Neural progenitor cell (in vitro differentiated cells): ENCODE measurements at regions not wholly inside any gene's neighbourhood (a gene's known extent, or its start where the extent isn't known, plus 50 kb on each side); places are given as distances from the start of the nearest gene placed in this dataset.

Source experiments
- EZH2phosphoT487 ChIP-seq: fragments of 200-600 bp; sonication (generic); IDR thresholded peaks from 2 replicates; pipeline ENCODE4 v1.6.1; 2017; ENCODE audit warnings: antibody characterized with exemption
- TF ChIP-seq, protein P1 (sequence below): fragments of 200-600 bp; sonication (generic); IDR thresholded peaks from 2 replicates; pipeline ENCODE4 v1.5.1; 2017; ENCODE audit warnings: antibody characterized with exemption, mild to moderate bottlenecking

DNA sequence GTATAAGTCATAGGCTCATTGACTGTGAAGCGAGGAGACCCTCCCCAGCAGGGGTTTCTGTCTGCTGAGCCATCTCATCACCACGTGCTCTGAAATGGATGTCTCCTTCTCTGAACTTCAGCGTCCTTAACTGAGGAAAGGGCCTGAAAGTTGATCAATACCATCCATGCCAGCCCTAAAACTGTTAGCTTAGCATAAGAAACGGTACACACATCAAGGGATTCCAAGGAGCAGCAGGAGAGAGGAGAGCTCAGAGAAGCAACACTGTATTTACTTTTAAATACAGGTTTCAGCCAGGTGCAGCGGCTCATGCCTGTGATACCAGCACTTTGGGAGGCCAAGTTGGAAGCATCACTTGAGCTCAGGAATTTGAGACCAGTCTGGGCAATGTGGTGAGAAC lies 248.9 kb upstream of the TNRC6C start:
- TF ChIP-seq, protein P1, sequence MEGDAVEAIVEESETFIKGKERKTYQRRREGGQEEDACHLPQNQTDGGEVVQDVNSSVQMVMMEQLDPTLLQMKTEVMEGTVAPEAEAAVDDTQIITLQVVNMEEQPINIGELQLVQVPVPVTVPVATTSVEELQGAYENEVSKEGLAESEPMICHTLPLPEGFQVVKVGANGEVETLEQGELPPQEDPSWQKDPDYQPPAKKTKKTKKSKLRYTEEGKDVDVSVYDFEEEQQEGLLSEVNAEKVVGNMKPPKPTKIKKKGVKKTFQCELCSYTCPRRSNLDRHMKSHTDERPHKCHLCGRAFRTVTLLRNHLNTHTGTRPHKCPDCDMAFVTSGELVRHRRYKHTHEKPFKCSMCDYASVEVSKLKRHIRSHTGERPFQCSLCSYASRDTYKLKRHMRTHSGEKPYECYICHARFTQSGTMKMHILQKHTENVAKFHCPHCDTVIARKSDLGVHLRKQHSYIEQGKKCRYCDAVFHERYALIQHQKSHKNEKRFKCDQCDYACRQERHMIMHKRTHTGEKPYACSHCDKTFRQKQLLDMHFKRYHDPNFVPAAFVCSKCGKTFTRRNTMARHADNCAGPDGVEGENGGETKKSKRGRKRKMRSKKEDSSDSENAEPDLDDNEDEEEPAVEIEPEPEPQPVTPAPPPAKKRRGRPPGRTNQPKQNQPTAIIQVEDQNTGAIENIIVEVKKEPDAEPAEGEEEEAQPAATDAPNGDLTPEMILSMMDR: no peak
- no peak for TF ChIP-seq EZH2phosphoT487
